H9 (cell line): ENCODE measurements at regions not wholly inside any gene's neighbourhood (a gene's known extent, or its start where the extent isn't known, plus 50 kb on each side); places are given as distances from the start of the nearest gene placed in this dataset.

Source experiments
- DNase-seq: peaks from one replicate; pipeline ENCODE4 v3.0.0-alpha.2; 2017
- H2AFZ ChIP-seq: one replicate; pipeline ENCODE4 v1.6.1; 2013; ENCODE audit warnings: mild to moderate bottlenecking, low read length, control low read depth, moderate library complexity
- H2AK5ac ChIP-seq: 2 replicates; pipeline ENCODE4 v1.6.1; 2013; ENCODE audit warnings: low read length, control low read depth, mixed read lengths; ENCODE audit not compliant: insufficient read length
- H2BK120ac ChIP-seq: one replicate; pipeline ENCODE4 v1.6.1; 2013; ENCODE audit warnings: low read depth, mild to moderate bottlenecking, low read length, control low read depth, inconsistent platforms; ENCODE audit not compliant: poor library complexity, severe bottlenecking
- H2BK12ac ChIP-seq: 2 replicates; pipeline ENCODE4 v1.6.1; 2013; ENCODE audit warnings: low read length, control low read depth, mixed read lengths, low read depth; ENCODE audit not compliant: insufficient read length
- H2BK15ac ChIP-seq: 2 replicates; pipeline ENCODE4 v1.6.1; 2013; ENCODE audit warnings: low read depth, low read length, control low read depth
- H2BK20ac ChIP-seq: one replicate; pipeline ENCODE4 v1.6.1; 2013; ENCODE audit warnings: low read depth, mild to moderate bottlenecking, low read length, control low read depth, inconsistent platforms; ENCODE audit not compliant: poor library complexity, severe bottlenecking
- H2BK5ac ChIP-seq: 2 replicates; pipeline ENCODE4 v1.6.1; 2013; ENCODE audit warnings: low read length, control low read depth, mixed read lengths; ENCODE audit not compliant: insufficient read length
- H3K14ac ChIP-seq: 2 replicates; pipeline ENCODE4 v1.6.1; 2013; ENCODE audit warnings: low read length, control low read depth; ENCODE audit not compliant: insufficient read depth
- H3K18ac ChIP-seq: 2 replicates; pipeline ENCODE4 v1.6.1; 2013; ENCODE audit warnings: low read depth, mild to moderate bottlenecking, mixed read lengths, low read length, control low read depth; ENCODE audit not compliant: insufficient read length
- H3K23ac ChIP-seq: 2 replicates; pipeline ENCODE4 v1.6.1; 2013; ENCODE audit warnings: low read length, control low read depth, mixed read lengths, low read depth; ENCODE audit not compliant: insufficient read length
- H3K23me2 ChIP-seq: 2 replicates; pipeline ENCODE4 v1.6.1; 2013; ENCODE audit warnings: low read depth, mild to moderate bottlenecking, mixed read lengths, low read length, control low read depth; ENCODE audit not compliant: insufficient read length, poor library complexity, severe bottlenecking
- H3K27ac ChIP-seq: 2 replicates; pipeline ENCODE4 v1.5.1; 2013; ENCODE audit warnings: low read length, control low read depth, mixed read lengths, low read depth; ENCODE audit not compliant: insufficient read length
- H3K27me3 ChIP-seq: 2 replicates; pipeline ENCODE4 v1.6.1; 2013; ENCODE audit warnings: low read length, control low read depth, inconsistent platforms; ENCODE audit not compliant: insufficient read depth
- H3K4ac ChIP-seq: 2 replicates; pipeline ENCODE4 v1.6.1; 2013; ENCODE audit warnings: low read depth, mild to moderate bottlenecking, control low read depth, inconsistent platforms, low read length, moderate library complexity
- H3K4me1 ChIP-seq: 2 replicates; pipeline ENCODE4 v1.6.1; 2013; ENCODE audit warnings: low read length, control low read depth, inconsistent platforms; ENCODE audit not compliant: insufficient read depth
- H3K4me2 ChIP-seq: 2 replicates; pipeline ENCODE4 v1.6.1; 2013; ENCODE audit warnings: low read length, control low read depth, mixed read lengths; ENCODE audit not compliant: insufficient read length, insufficient read depth
- H3K56ac ChIP-seq: 2 replicates; pipeline ENCODE4 v1.6.1; 2013; ENCODE audit warnings: low read depth, mild to moderate bottlenecking, mixed read lengths, low read length, control low read depth; ENCODE audit not compliant: insufficient read length
- H3K79me1 ChIP-seq: 2 replicates; pipeline ENCODE4 v1.6.1; 2013; ENCODE audit warnings: low read depth, mild to moderate bottlenecking, moderate library complexity, low read length, control low read depth, inconsistent platforms; ENCODE audit not compliant: insufficient read depth, poor library complexity, severe bottlenecking
- H3K79me2 ChIP-seq: 2 replicates; pipeline ENCODE4 v1.6.1; 2013; ENCODE audit warnings: low read length, control low read depth, inconsistent platforms; ENCODE audit not compliant: insufficient read depth
- H3K9ac ChIP-seq: 2 replicates; pipeline ENCODE4 v1.6.1; 2013; ENCODE audit warnings: low read length, control low read depth, mixed read lengths; ENCODE audit not compliant: insufficient read length; ENCODE audit errors: extremely low read depth
- H3K9me3 ChIP-seq: one replicate; pipeline ENCODE4 v1.6.1; 2013; ENCODE audit warnings: low read depth, low read length, inconsistent platforms; ENCODE audit not compliant: control insufficient read depth
- H3T11ph ChIP-seq: one replicate; pipeline ENCODE4 v1.6.1; 2013; ENCODE audit warnings: mild to moderate bottlenecking, low read length, control low read depth, inconsistent platforms
- H4K20me1 ChIP-seq: one replicate; pipeline ENCODE4 v1.6.1; 2013; ENCODE audit not compliant: control insufficient read depth, insufficient read length, insufficient read depth
- H4K5ac ChIP-seq: 2 replicates; pipeline ENCODE4 v1.6.1; 2013; ENCODE audit warnings: low read depth, mild to moderate bottlenecking, mixed read lengths, low read length, control low read depth; ENCODE audit not compliant: insufficient read length
- H4K8ac ChIP-seq: replicated peaks from 2 replicates; pipeline ENCODE4 v1.6.1; 2013; ENCODE audit warnings: low read length, control low read depth, mixed read lengths, low read depth; ENCODE audit not compliant: insufficient read length
- H4K91ac ChIP-seq: 2 replicates; pipeline ENCODE4 v1.6.1; 2013; ENCODE audit warnings: low read depth, mild to moderate bottlenecking, moderate library complexity, mixed read lengths, low read length, control low read depth; ENCODE audit not compliant: insufficient read length
- H3K27ac Mint-ChIP-seq, 3 experiments: 2 replicates in 2 of 3; 3 replicates in 1 of 3; pipeline ENCODE4 v1.8.0; 2020 to 2021; ENCODE audit warnings: mixed read lengths in 3 of 3, mild to moderate bottlenecking in 1 of 3, moderate library complexity in 1 of 3
- H3K27me3 Mint-ChIP-seq: 2 replicates; pipeline ENCODE4 v1.8.0; 2021; ENCODE audit warnings: low read depth, mild to moderate bottlenecking, moderate library complexity, mixed read lengths
- H3K36me3 Mint-ChIP-seq, 3 experiments: 2 replicates in 2 of 3; 3 replicates in 1 of 3; pipeline ENCODE4 v1.8.0; 2020 to 2021; ENCODE audit warnings: low read depth in 3 of 3, mixed read lengths in 3 of 3; ENCODE audit not compliant: insufficient read depth in 1 of 3
- H3K4me1 Mint-ChIP-seq, 2 experiments: 2 replicates each; pipeline ENCODE4 v1.8.0; 2020; ENCODE audit warnings: mixed read lengths in 2 of 2
- H3K4me3 Mint-ChIP-seq, 2 experiments: 2 replicates in 1 of 2; 3 replicates in 1 of 2; pipeline ENCODE4 v1.8.0; 2020 to 2021; ENCODE audit warnings: mild to moderate bottlenecking in 2 of 2, mixed read lengths in 2 of 2, moderate library complexity in 1 of 2
- H3K9me3 Mint-ChIP-seq, 2 experiments: 2 replicates in 1 of 2; 3 replicates in 1 of 2; pipeline ENCODE4 v1.8.0; 2020; ENCODE audit warnings: mild to moderate bottlenecking in 2 of 2, mixed read lengths in 2 of 2, moderate library complexity in 1 of 2
- CTCF ChIP-seq: fragments of 200-600 bp; sonication (generic); conservative IDR thresholded peaks from 3 replicates; pipeline ENCODE4 v1.8.0; 2021; ENCODE audit warnings: antibody characterized with exemption, mild to moderate bottlenecking
- WGBS: extraction: QIAGEN DNeasy Blood & Tissue Kit; methylation state at CpG from one replicate; pipeline ENCODE4 v1.1.7; 2013; ENCODE audit warnings: missing lambda C conversion rate, low lambda C conversion rate, mixed read lengths; ENCODE audit not compliant: insufficient read length; ENCODE audit errors: extremely low coverage; 5-methylcytosine and 5-hydroxymethylcytosine counted together

DNA sequence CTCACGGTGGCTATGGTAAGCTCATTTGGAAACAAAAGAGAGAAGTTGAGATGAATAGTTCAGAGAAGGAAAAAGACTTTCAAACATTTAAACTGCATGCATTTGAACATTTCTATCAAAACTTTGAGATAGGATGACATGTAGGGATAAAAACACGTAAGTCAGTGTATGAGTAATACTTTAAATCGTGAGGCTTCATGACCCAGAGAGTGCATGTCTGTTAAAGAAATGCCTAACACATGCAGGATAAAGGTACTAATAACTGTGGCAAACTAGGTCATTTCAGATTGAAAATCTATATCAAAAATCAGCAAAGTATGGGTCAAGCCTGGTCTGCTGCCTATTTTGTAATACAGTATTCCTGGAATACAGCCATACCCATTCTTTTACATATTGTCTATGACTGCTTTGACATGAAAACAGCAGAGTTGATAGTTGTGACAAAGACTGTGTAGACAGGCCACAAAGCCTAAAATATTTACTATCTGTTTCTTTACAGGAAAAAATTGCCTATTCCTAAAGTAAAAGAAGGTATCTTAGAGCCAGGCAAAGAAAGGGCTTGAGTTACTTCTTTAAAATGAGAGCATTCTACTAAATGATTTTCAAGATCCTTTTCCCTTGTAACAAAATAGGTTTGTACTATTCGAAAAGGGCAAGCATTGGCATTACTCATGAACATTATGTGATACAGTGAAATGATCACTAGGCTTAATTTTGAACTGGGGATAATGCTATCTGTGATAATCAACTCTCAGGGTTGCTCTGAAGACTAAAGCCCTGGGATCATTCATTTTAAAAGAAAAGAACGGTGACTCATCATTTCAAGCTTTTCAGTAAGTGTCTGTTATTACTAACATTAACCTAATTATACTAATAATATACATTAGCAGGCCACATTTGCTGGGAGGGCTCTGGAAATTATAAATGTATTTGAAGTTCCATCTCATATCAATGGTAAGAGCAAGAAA lies 185.9 kb downstream of the CRPPA start:
- no peak overlapping the region for H3K18ac ChIP-seq
- H2BK5ac ChIP-seq = no peak overlapping the region
- H2AFZ ChIP-seq = no peak overlapping the region
- H2BK20ac ChIP-seq = no peak overlapping the region
- Mint-ChIP-seq H3K36me3 (peaks cover 2 to 14% (median 3%) of the 10 kb centered on the region in 3 experiments; a peak in 4 of 7 replicates), H3K4me3 (no peak overlapping the region), H3K27ac (no peak overlapping the region), H3K4me1 (no peaks in the 10 kb centered on the region), H3K27me3 (no peaks in the 10 kb centered on the region), H3K9me3 (peaks cover 3 to 10% of the 10 kb centered on the region in 2 experiments; a peak in 4 of 5 replicates)
- H3K27ac ChIP-seq = no peak overlapping the region
- H3K4me1 ChIP-seq = no peaks in the 10 kb centered on the region
- no peaks in the 10 kb centered on the region for H3K79me1 ChIP-seq
- H3K79me2 ChIP-seq = no peaks in the 10 kb centered on the region
- H2BK12ac ChIP-seq = no peak overlapping the region
- no peaks in the 10 kb centered on the region for H3K27me3 ChIP-seq
- no peak overlapping the region for H2AK5ac ChIP-seq
- no peak overlapping the region for H3K14ac ChIP-seq
- no CpG with 5 or more reads among the region's 5 CpGs for WGBS
- no peak overlapping the region for H3T11ph ChIP-seq
- H4K5ac ChIP-seq = no peak overlapping the region
- no peak overlapping the region for H3K4me2 ChIP-seq
- no peaks in the 10 kb centered on the region for H4K20me1 ChIP-seq
- H3K56ac ChIP-seq = no peak overlapping the region
- H3K9ac ChIP-seq = no peak overlapping the region
- H2BK120ac ChIP-seq = no peak overlapping the region
- no peak overlapping the region for H2BK15ac ChIP-seq
- H4K8ac ChIP-seq = no peak overlapping the region
- H3K23me2 ChIP-seq = no peaks in the 10 kb centered on the region
- H4K91ac ChIP-seq = no peak overlapping the region
- DNase-seq = no peak
- no peak overlapping the region for H3K4ac ChIP-seq
- no peak overlapping the region for H3K23ac ChIP-seq
- no peaks in the 10 kb centered on the region for H3K9me3 ChIP-seq
- TF ChIP-seq CTCF = no peak
